Stimulated activated CD8-positive, alpha-beta memory T cell treated with anti-CD3 and anti-CD28 coated beads, Interleukin-12 subunit alpha, Interleukin-12 subunit beta, amount 100 ng/mL, for 24 hours (primary cell): ENCODE measurements at regions not wholly inside any gene's neighbourhood (a gene's known extent, or its start where the extent isn't known, plus 50 kb on each side); places are given as distances from the start of the nearest gene placed in this dataset.
"Not testable (repeated sequence)": the region's sequence is repeated elsewhere in the genome, so short reads cannot be mapped to it uniquely, and the experiment has no call there.

Experiments
- DNase-seq: peaks from one replicate; pipeline ENCODE4 v3.0.0-alpha.2; 2020; ENCODE audit errors: extremely low read depth

DNA sequence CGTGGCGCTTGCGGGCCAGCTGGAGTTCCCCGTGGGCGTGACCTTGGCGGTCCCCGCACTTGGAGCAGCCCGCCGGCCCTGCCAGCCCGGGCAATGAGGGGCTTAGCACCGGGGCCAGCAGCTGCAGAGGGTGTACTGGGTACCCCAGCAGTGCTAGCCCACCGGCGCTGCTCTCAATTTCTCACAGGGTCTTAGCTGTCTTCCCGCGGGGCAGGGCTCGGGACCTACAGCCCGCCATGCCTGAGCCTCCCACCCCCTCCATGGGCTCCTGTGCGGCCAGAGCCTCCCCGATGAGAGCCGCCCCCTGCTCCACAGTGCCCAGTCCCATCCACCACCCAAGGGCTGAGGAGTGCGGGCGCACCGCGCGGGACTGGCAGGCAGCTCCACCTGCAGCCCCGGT is 94.0 kb upstream of the NIPBL start:
- not testable (repeated sequence) for DNase-seq

DNA sequence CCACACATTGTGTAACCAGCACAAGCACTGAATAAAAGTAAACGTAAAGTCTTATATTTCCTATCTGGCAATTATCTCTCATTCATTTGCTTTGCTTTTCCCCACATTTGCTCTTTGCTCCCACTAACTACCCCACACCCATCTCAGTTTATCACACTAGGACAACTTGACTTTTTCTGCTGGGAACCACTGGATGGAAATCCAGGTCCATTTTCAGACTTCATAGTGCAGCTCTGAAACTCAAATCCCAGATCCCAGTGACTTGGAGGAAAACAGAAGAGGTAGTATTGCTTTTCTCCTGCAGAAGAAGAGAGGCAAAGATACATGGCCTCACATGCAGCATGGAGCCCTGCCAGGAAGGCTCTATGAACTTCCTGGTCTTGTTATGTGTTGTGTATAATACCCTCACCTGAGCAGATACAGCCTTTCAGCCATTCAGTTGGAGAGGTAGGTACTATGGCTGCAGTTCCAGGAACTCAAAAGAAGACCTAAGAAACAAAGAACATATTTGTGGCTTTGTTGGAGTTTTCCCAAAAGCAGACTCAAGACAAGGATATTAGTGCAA is 90.0 kb upstream of the NIPBL start:
- no peak for DNase-seq

DNA sequence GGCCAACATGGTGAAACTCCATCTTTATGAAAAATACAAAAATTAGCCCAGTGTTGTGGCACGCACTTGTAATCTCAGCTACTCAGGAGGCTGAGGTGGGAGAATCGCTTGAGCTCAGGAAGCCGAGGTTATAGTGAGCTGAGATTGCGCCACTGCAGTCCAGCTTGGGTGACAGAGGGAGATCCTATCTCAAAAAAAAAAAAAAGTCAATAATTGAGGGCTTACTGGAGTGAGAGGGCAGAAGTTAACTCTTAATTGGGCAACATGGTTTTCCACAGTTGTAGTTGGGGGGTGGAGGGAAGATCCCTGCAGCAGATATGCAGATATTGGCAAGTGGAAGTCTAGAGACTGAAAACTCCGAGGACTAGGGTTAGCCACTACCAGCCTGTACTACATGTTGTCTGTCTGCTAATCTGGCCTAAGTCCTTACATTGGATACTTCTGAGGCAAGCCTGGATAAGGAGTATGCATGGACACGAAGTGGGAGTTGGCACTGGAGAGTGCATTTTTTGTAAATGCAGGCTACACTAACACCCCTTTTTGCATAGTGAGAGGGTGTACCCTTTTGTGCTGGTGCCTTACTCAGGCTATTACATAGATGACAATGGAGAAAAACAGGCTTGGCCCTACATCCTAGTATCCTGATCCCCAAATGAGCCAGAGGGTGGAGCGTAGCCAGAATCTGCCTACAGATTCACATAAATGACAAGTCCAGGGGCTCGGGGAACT is 89.0 kb upstream of the NIPBL start:
- no peak for DNase-seq

DNA sequence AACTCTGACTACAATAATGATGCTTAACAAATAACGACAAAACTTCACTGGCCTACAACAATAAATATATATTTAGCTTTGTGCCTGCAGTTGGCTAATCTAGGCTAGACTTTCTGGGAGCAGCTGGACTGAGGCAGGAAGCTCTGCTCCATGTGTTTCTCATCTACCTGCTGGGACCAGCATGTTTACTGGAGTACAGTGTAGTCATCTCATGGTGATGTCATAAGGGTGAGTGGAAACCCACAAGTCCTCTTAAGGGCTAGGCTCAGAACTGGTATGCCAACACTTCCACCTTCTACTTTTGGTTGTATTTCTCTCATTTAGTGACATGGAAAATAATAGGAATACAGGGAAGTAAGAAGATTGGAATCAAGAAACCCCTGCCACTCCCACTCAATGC is 85.7 kb upstream of the NIPBL start:
- no peak for DNase-seq

DNA sequence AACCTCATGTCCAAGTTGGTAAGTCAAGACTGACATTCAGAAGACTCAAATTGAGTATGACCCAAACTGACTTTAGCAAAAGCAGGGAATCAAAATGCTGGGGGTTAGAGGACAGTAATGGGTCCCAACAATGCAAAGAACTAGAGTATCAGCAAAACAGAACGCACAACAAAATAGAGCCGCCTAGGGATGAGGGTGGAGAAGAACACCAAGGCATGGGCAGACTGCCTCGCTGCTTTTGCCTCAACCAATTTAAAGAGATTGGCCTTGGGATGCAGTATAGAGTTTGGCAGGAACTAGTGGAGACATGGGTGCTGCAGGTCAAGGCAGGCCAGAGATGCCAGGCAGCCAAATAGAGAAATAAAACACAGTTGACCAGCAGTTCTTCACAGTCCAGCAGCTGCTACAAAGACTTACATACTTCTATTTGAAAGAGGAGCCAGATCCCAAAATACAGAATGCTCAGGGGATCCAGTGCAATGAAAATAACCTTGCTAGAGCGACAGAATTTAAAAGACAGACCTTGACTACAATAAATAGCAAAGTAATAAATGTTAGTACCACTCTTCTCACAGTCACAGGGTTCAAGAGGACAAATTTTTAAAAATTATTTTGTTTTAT is 83.9 kb upstream of the NIPBL start:
- DNase-seq = no peak

DNA sequence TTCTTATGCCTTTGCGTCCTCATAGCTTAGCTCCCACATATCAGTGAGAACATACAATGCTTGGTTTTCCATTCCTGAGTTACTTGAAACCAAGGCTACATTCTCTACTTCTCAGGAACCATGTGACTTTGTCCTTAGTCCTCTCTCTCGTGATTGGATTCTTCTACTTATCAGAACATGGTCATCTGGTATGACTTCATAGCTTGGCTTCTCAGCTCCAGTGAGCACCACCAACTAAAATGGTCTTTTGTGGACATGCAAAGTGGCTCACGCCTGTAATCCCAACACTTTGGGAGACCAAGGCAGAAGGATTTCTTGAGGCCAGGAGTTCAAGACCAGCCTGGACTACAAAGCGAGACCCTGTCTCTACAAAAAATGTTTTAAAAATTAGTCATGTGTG is 81.2 kb upstream of the NIPBL start:
- no peak for DNase-seq

DNA sequence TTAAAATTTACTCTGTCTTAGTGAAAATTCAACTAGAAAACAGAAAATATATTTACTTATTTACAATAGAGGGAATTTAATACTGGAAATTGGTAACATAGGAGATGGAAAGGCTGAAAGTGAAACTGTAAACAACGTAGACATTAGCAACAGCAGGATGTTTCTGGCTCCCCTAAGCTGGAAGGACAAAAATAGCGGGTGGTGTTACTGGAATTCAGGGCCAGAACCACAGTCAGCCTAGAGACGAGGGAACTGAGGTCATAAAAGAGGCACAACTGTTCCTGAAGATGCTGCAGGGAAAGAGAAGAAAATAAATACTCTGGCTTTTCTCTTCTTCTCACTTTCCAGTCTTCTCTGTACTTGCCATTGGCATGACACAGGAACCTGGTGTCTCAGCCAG is 80.4 kb upstream of the NIPBL start:
- DNase-seq = no peak

DNA sequence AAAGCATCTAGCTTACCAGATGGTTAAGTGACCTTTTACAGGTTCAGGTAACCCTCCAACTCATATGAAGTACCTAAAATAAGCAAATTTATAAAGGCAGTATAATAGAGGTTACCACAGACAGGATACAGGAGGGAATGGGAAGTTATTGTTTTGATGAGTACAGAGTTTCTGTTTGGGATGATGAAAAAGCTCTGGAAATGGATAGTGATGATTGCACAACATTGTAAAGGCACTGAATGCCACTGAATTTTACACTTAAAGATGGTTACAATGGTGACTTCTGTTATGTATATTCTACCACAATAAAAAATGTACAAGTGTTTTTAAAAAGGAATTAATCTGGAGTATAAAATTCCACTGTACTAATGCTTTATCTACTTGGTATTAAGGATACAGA is 75.0 kb upstream of the NIPBL start:
- DNase-seq = no peak

DNA sequence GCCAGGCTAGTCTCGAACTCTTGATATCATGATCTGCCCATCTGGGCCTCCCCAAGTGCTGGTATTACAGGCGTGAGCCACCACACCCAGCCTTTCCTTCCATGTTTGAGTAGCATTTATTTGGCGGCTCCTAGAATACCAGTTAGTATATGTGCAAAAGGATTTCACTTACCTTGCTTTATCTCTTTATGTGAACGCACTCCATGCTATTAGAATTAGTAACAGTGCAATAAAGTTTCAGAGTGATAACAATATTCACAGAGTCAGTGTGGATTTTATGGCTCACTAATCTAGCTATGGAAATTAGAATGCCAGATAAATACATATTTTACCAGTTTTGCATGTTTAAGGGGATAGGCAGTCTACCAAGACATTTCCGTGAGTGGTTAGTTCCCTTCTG is 74.4 kb upstream of the NIPBL start:
- DNase-seq = no peak

DNA sequence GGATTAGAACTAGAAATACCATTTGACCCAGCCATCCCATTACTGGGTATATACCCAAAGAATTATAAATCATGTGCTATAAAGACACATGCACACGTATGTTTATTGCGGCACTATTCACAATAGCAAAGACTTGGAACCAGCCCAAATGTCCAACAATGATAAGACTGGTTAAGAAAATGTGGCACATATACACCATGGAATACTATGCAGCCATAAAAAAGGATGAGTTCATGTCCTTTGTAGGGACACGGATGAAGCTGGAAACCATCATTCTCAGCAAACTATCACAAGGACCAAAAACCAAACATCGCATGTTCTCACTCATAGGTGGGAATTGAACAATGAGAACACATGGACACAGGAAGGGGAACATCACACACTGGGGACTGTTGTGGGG is 63.3 kb upstream of the NIPBL start:
- not testable (repeated sequence) for DNase-seq

DNA sequence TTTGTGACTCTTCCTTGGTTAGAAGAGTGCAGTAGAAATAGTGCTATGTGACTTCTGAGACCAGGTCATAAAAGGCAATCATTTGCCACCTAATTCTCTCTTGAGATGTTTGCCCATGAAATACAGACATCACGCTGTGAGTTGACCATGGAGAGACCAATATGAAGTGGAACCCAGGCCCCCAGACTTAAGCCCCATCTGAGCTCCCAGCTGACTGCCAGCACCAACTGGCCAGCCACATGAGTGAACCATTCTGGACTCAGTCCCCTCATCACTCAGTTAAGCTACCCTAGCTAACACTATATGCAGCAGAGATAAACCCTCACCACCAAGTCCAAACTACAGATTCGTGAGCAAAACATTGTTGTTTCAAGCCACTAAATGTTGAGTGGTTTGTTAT is 60.7 kb upstream of the NIPBL start:
- no peak for DNase-seq

DNA sequence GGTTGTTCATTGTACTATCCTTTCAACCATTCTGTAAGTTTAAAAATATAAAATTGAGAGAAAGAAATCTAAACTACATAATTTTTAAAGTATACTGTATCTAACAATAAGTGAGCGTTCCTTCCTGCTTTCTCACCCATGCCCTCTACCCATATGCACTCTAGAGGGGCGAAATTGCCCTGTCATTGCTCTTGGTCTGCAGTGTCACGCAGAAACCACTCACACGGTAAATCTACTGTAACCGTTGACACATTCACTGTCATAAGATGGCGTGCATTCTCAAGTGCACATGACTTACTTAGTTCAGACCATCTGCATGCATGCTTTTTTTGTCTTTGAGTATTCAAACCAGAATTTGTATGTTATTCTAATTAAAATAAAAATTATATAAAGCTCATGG is 55.7 kb upstream of the NIPBL start:
- DNase-seq = no peak

DNA sequence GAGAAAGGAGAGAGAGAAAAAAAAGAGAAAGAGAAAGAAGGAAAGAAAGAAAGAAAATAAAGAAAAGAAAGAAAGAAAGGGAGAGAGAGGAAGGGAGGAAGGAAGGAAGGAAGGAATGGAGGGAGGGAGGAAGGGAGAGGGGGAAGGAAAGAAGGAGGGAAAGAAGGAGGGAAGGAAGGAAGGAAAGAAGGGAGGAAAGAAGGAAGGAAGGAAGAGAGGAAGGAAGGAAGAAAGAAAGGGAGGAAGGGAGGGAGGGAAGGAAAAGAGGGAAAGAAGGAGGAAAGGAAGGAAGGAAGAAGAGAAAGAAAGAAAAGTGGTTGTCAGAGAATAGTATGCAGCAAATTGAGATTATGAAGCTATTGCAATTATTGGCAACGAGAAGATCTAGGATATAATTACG is 49.9 kb upstream of the NIPBL start:
- no peak for DNase-seq
